CD4-positive, alpha-beta T cell treated with Interleukin-15 for 4 hours (primary cell): ENCODE measurements at regions not wholly inside any gene's neighbourhood (a gene's known extent, or its start where the extent isn't known, plus 50 kb on each side); places are given as distances from the start of the nearest gene placed in this dataset.
"Not testable (repeated sequence)": the region's sequence is repeated elsewhere in the genome, so short reads cannot be mapped to it uniquely, and the experiment has no call there.

Experiments
- DNase-seq: peaks from one replicate; pipeline ENCODE4 v3.0.0-alpha.2; 2020; ENCODE audit warnings: low spot score

DNA sequence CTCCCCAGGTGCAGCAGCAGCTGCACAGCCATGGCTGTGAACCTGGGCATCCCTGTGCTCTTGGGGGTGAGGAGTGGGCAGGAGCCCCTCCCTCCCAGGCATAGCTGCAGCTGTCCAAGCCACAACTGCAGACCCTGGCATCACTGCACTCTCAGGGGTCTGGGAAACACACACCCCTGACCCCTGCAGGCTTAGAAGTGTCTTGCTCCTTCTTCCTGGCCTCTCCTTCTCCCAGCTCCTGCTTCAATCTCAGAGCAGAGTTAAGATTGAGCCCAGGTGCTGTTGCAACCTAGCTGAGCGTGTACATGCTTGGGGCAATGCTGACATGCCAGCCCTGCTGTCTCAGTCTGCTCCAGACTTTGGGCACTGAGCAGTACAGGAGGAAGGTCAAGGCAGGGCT lies 833.6 kb downstream of the FLRT2 start:
- no peak for DNase-seq

DNA sequence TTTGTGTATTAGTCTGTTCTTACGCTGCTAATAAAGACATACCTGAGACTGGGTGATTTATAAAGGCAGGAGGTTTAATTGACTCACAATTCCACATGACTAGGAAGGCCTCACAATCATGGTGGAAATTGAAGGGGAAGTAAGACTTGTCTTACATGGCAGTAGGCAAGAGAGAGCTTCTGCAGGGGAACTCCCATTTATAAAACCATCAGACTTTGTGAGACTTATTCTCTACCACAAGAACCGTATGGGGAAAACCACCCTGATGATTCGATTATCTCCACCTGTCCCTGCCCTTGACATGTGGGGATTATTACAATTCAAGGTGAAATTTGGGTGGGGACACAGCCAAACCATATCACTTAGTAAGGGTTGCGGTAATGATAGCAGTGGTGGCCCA lies 833.1 kb downstream of the FLRT2 start:
- DNase-seq: no peak

DNA sequence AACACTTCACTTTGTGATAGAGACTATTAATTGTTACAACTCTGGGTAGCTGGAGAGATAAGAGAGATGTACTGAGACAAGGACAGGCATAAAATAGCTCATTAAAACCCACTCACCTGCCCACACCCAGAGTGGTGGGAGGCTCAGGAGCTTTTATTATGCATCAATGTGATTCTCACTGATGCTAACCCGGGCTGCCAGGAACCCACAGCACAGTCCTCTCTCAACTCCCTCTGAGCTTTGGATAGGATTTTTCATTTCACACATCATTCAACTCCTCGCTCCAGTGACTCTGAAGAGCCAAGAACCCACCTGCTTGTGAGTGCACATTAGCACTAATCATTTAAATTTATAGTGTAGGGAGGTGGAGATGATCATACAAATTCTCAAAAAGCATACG lies 827.9 kb downstream of the FLRT2 start:
- DNase-seq: no peak

DNA sequence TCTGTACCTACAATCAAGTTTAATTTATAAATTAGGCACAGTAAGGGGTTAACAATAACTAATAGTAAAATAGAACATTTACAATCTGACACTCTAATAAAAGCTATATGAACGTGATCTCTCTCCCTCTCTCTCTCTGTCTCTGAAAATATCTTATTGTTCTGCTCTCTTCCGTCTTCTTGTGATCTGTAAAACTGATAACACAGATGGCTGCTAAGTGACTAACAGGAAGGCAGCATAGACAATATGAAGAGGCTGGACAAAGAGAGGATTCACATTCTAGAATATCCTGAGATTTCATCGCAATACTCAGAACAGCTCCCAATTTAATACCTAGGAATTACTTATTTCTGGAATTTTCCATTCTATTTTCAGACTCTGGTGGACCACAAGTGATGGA lies 827.2 kb downstream of the FLRT2 start:
- no peak for DNase-seq

DNA sequence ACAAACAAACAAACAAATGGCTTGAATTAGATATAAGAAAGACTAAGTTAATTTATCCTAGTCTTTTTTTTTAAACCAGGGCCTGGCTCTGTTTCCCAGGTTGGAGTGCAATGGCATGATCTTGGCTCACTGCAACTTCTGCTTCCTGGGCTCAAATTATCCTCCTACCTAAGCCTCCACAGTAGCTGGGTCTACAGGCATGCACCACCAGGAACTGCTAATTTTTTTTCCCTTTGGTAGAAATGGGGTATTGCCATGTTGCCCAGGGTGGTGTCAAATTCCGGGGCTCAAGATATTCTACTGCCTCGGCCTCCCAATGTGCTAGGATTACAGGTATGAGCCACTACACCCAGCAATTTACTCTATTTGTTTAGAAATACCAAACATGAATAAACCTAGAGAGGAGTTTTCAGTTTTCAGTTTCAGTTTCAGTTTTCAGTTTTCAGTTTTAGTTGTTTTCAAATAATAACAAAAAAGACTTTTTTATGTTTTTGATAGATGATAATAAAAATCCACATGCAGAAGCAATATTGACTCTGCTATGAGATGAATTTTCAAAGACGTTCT lies 817.0 kb downstream of the FLRT2 start:
- DNase-seq: no peak

DNA sequence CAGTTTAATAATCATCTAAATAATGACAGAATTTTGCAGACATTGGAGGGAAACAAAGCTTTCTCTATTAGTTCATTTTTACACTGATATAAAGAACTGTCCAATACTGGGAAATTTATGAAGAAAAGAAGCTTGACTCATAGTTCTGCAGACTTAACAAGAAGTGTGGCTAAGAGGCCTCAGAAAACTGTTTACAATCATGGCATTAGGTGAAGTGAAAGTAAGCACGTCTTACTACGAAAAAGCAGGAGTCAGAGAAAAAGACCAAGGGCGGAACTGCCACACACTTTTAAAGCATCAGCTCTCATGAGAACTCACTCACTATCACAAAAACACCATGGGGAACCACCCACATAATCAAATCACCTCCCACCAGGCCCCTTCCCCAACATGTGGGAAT lies 804.4 kb downstream of the FLRT2 start:
- no peak for DNase-seq

DNA sequence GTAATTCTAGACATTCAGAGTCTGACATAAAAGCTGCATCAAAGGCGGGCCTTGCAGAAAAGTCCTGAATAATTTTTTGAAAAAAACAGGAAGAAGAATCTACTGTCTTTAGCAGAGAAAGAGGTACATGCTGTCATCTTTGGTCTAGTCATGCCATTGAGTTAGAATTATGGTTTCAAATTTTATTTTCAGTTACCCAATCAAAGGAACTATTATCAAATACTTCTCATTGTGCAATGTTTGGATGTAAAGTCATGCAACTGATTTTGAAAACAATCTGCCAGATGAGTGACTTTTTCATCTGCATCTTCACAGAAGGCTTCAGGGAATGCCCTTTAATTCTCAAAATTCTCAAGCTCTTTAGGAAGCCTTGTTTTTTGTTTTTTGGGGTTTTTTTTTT lies 803.5 kb downstream of the FLRT2 start:
- DNase-seq: no peak

DNA sequence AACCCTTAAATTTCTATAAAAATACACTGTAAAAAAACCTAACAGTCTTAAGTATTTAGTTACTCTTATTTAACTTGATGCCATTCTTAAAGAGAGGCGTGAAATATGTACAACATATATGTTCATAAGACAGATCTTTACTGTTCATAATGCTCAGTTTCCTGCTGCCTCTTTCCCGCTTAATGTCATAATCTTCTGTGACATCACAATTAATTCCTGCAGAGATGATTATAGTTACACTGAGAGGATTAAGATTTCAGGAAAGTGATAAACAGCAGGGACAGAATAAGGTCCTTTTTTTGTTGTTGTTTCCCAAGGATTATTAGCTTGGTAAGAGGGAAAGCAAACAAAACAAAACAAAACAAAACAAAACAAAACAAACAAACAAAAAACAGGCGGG lies 801.4 kb downstream of the FLRT2 start:
- no peak for DNase-seq

DNA sequence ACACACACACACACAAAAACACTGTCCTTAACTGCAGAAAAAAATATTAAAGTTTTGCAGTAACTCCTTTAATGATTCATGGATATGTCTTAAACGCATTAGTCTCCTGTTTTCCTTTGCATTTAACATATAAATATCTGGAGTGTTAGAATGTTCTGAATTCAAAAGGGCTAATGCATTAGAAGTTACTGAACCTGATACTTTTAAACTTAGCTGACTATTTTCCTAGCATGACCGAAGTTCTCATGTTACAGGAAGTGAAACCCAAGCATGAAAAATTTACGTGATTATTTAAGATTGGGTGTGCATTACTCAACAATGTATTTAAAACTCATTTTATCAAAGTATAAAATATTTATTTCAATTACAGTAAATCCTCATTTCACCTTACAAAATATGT lies 791.2 kb downstream of the FLRT2 start:
- no peak for DNase-seq

DNA sequence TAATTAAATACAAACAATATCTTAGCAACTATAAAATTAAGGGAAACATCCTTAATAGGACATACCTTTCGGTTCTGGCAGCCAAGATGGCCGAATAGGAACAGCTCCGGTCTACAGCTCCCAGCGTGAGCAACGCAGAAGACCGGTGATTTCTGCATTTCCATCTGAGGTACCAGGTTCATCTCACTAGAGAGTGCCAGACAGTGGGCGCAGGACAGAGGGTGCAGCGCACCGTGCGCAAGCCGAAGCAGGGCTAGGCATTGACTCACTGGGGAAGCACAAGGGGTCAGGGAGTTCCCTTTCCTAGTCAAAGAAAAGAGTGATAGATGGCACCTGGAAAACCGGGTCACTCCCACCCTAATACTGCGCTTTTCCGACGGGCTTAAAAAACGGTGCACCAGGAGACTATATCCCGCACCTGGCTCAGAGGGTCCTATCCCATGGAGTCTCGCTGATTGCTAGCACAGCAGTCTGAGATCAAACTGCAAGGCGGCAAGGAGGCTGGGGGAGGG lies 782.3 kb downstream of the FLRT2 start:
- not testable (repeated sequence) for DNase-seq

DNA sequence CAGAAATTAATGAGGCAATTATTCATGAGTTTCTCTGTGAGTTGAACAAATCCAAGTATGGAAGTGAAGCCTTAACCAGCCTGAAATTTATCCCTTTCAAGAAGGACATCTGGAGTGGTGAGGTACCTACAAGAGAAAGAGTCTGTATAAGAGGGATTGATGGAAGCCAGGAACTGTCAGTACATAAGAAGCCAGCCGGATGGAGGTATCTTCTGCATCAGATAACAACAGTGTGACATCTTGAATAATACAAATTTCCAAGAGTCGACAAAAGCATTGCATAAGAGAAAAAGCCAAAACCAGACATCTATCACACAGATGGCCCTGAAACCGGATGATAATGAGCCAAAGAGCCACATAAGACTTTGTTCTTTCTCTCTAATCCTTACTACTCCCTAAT lies 781.2 kb downstream of the FLRT2 start:
- DNase-seq: no peak

DNA sequence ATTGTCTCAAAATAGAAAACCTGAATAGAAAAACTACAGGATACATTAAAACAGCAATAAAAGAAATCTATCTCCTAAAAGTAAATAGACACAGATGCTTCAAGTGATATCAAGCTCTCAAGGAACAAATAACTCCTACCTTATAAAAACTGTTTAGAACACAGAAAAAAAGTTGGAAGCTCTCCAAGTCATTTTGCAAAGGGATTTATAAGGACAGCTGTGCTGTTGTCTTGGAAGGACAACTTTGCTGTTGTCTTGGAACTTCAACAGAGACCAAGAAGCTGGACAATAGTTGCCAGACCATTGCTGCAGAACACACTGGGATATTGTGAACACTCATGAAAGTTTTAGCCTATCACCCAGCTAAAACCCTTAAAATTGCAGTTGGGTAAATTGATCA lies 780.7 kb downstream of the FLRT2 start:
- DNase-seq: no peak

DNA sequence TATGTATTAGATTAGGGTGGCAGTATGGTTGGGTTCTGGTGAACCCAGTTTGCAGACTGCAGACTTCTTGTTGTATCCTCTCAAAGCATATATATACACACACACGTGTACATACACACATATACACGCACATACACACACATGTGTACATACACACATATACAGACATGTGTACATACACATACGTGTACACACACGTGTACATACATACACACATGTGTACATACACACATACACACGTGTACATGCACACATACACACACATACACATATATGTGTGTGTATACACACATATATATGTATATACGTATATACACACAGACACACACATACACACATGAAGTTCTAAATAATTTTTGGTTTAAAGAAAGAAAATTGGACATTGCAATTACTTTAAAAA lies 780.2 kb downstream of the FLRT2 start:
- DNase-seq: no peak

DNA sequence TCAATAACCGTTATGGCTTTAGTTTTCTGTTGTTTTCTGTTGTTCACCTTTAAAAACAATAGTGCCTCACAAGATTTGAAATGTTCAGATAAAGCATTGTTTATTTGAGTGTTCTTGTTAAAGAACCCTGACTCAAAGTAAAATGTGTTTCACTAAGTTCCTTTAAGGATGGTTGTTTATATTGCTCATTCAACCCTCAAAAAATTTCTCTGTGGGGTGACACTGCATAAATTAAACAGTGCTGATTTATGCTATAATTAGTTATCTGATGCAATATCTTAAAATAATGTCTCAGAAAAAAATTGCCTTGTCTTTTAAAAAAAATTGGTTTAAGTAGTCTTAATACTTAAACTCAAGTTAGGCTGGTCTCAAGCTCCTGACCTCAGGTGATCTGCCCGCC lies 775.1 kb downstream of the FLRT2 start:
- DNase-seq: no peak

DNA sequence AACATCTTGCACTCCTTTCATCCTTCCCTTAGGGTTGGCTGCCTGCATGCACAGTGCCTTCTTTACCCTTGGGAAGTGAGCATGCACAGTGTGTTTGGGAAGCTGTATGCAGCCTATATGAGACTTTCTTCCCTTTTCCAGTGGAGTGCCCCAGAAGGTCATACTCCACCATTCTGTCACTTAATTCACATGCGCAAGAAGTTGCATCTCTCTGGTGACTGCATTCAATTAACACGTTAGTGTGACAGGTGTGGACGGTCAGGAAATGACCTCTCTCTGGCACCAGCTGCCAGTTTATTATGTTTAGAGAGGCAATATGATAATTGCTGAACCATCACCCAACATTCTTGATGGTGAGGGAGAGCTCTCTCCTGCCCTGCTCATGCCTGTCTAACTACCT lies 770.0 kb downstream of the FLRT2 start:
- no peak for DNase-seq

DNA sequence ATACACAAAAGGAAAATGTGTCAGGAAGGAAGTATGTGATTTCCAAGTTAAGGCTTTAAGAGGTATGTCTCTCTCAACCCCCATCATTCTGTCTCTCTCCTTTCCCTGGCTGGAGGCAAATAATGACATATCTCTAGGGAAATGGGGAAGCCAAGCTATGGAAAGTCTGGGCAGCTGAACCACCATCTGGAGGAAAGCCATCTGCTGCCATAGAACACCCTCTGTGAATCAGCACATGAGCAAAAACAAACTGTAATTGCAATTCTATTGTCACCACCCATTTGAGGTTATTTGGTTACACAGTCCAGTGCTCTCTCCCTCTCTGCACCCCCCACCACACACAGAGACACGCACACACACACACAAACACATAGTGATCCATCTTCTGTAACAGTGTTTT lies 766.2 kb downstream of the FLRT2 start:
- no peak for DNase-seq

DNA sequence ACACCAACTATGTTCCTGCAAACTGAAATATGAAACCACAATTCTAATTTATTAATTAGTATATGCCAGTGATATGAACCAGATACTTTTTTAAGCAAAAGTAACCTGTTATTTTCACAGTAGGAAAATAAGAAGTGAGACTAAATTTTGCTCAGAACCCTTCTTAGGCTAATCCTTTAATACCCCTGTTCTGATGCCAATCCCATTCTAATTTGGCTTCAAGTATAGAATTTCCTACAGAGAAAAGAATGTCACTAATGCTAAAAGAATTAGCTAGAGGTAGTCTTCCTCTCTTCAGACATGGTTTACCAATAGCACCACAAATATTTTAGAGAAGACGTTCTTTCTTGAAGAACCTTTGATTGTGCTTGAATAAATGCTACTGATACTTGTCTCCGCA lies 758.4 kb downstream of the FLRT2 start:
- DNase-seq: no peak

DNA sequence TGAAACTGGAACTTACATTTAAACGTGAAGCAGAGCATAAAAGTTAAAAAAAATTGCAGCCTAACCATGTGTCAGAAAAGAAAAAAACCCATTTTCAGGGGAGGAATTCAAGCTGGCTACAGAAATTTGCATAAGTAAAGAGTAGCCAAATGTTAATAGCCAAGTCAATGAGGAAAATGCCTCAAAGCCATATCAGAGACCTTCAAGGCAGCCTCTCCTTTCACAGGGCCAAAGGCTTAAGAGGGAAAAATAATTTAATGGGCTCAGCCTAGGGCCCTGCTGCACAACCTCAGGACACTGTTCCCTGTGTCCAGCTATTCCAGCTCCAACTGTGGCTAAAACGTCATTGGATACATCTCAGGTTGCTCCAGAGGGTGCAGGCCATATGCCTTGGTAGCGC lies 749.5 kb downstream of the FLRT2 start:
- no peak for DNase-seq

DNA sequence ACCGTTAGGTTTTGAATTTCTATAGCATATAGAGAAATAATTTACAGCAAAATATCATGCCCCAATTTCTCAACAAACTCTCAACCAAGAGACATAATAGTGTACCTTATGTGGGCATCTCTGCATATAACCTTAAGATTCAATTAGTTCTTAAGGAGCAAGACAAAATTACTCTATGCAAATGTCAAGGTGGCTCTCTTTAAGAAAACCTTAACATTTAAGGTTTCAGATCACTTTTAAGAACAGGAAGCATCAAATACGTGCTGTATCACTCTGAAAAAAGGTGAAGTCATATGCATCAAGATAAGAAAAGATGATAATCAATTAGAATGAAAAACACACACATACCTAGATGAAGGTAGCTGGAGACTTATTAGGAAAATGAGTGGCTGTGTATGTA lies 728.0 kb downstream of the FLRT2 start:
- no peak for DNase-seq

DNA sequence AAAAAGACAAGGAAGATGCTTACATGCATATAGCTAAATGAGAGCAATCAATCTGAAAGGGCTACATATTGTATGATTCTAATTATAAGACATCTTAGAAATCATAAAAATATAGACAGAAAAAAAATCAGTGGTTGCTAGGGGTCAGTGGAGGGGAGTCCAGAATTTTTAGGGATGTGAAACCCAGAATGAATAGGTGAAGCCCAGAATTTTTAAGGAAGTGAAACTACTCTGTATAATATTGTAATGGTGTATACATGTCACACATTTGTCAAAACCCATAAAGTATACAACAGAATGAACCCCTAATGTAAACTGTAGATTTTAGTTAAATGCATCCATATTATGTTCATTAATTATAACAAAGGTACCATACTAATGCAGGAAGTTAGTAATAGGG lies 713.2 kb downstream of the FLRT2 start:
- DNase-seq: no peak

DNA sequence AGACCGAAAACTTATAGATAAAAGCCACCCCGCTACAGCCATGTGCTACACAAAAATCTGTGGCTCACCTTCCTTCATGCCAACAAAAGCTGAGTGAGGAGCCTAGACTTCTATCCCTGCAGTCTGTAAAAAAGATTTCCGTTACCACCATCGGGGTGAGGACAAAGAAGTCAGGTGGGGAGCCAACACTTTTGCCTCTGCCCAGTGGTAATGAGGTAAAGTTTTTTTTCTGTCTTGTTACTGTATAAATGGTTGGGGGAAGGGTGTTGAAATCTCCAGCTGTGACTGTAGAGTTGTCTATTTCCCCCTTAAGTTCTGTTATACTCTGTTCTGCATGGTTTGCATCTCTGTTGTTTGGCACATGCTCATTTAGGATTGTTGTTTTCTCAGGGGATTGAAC lies 707.8 kb downstream of the FLRT2 start:
- DNase-seq: no peak

DNA sequence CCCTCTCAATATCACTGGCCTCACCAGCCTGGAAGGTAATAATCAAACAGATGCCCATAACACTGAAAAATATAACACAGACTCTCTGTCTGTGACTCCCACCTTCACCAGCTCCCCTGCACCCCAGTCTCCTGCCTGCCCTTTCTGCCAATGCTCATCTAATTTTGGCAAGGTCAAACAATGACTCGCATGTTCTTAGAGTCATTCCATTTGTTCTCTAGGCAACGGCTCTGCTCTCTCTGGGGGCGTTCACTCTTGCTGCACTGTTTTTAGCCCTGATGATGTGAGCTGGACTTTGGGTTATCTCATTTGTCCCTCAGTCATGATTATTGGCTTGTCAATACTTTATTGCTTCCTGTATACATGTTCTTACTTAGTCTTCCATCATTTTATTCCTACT lies 691.8 kb downstream of the FLRT2 start:
- no peak for DNase-seq

DNA sequence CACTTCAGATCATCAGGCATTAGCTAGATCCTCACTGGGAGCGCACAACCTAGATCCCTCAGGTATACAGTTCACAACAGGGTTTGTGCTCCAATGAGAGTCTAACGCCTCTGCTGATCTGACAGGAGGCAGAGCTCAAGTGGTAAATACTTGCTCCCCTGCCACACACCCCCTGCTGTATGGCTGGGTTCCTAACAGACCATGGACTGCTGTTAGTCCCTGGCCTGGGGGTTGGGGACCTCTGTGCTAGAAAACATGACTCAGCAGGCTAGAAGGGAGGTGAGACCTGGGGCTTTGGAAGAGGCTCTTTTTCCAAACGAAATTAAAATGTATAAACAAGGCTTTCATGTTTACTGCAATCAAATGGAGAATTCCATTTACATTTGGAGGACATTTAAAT lies 691.1 kb downstream of the FLRT2 start:
- DNase-seq: no peak

DNA sequence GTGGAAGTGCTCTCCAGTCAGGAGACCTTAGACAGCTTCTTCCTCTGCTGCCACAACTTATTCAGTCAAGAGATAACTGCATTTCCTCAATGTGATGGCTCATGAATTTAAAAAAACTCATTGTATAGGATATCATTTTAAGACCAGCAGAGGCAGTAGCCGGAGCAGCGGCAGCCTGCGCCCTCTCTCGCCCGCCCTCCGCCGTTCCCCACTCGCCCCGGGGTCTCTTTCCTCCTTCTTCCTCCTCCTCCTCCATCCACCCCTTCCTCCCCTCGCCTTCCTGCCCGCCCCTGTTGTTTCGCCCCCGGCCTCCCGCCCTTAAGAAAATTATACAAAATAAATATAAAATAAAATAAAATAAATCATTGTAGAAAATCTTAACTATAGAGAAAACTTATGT lies 687.6 kb downstream of the FLRT2 start:
- no peak for DNase-seq

DNA sequence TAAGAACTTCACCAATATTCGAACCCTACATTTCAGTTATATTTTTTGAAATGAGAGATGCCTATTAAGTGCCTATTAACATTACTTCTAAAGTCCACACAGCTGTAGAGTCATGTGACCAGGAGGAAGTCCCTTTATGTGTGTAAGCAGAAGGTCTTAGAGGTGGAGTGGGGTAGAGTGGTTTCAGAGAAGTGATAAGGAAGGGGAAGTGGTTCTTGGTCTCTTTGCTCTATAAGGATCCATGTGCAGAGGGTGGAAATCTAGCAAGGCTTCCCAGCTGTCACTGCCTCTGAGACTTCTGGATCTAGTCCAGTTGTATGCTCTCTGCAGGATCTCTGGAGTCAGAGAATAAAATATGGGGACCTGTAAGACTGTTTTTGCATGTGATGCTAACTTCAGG lies 673.9 kb downstream of the FLRT2 start:
- no peak for DNase-seq
